ENCODE measurements at regions not wholly inside any gene's neighbourhood (a gene's known extent, or its start where the extent isn't known, plus 50 kb on each side); places are given as distances from the start of the nearest gene placed in this dataset.

- Histone ChIP-seq H3K9me3 (no peaks in the 10 kb centered on the region), H3K36me3 (no peaks in the 10 kb centered on the region), H3K4me3 (no peak overlapping the region), H3K4me1 (no peaks in the 10 kb centered on the region), H3K27ac (no peak overlapping the region), H3K27me3 (no peaks in the 10 kb centered on the region)
- no peak for TF ChIP-seq POLR2A (IDR thresholded peaks at IDR 0.05)
- TF ChIP-seq CTCF (IDR thresholded peaks at IDR 0.05), result no peak
- 72 to 90% methylated on average over 3 of the region's 3 CpGs for WGBS, 2 donors
- DNase-seq, result no peak
- intact Hi-C loops (cut with DNase I), result no loop called here
These were observed 330.9 kb upstream of the ZNF32 start for GRCh38 chr10:43979551-43979950.

GRCh38 chr10:43978936-43979335, 330.3 kb upstream of the ZNF32 start:
- Histone ChIP-seq H3K4me1 (no peaks in the 10 kb centered on the region), H3K27me3 (no peaks in the 10 kb centered on the region), H3K9me3 (no peaks in the 10 kb centered on the region), H3K36me3 (no peaks in the 10 kb centered on the region), H3K27ac (no peak overlapping the region), H3K4me3 (no peak overlapping the region)
- no peak for TF ChIP-seq CTCF (IDR thresholded peaks at IDR 0.05)
- no peak for TF ChIP-seq POLR2A (IDR thresholded peaks at IDR 0.05)
- 81 to 89% methylated on average over 9 of the region's 9 CpGs for WGBS, 2 donors
- intact Hi-C loops (cut with DNase I), result no loop called here
- DNase-seq, result no peak

- Histone ChIP-seq H3K27ac (no peak overlapping the region), H3K36me3 (no peaks in the 10 kb centered on the region), H3K9me3 (no peaks in the 10 kb centered on the region), H3K27me3 (no peaks in the 10 kb centered on the region), H3K4me1 (no peaks in the 10 kb centered on the region), H3K4me3 (no peak overlapping the region)
- 68 to 74% methylated on average over 5 of the region's 5 CpGs for WGBS, 2 donors
- intact Hi-C loops (cut with DNase I), result no loop called here
- DNase-seq, result no peak
- TF ChIP-seq POLR2A (IDR thresholded peaks at IDR 0.05) (no peak), CTCF (IDR thresholded peaks at IDR 0.05) (no peak)
These were observed 329.4 kb upstream of the ZNF32 start for GRCh38 chr10:43978091-43978490.

- WGBS, 2 donors, result 44 to 56% methylated on average over 1 of the region's 1 CpG
- TF ChIP-seq POLR2A (IDR thresholded peaks at IDR 0.05) (no peak), CTCF (IDR thresholded peaks at IDR 0.05) (no peak)
- Histone ChIP-seq H3K27me3 (no peaks in the 10 kb centered on the region), H3K27ac (no peak overlapping the region), H3K9me3 (no peaks in the 10 kb centered on the region), H3K4me3 (no peak overlapping the region), H3K4me1 (no peaks in the 10 kb centered on the region), H3K36me3 (no peaks in the 10 kb centered on the region)
- intact Hi-C loops (cut with DNase I), result no loop called here
- DNase-seq, result no peak
These were observed 327.6 kb upstream of the ZNF32 start for GRCh38 chr10:43976292-43976691.

- H3K27ac ChIP-seq, result no peak overlapping the region
- no peak for TF ChIP-seq POLR2A (IDR thresholded peaks at IDR 0.05)
- no peak for TF ChIP-seq CTCF (IDR thresholded peaks at IDR 0.05)
- intact Hi-C loops (cut with DNase I), result no loop called here
- H3K27me3 ChIP-seq, result no peaks in the 10 kb centered on the region
- no peak overlapping the region for H3K4me3 ChIP-seq
- no peaks in the 10 kb centered on the region for H3K4me1 ChIP-seq
- 55 to 63% methylated on average over 2 of the region's 3 CpGs for WGBS, 2 donors
- no peaks in the 10 kb centered on the region for H3K9me3 ChIP-seq
- no peak for DNase-seq
- no peaks in the 10 kb centered on the region for H3K36me3 ChIP-seq
These were observed 325.1 kb upstream of the ZNF32 start for GRCh38 chr10:43973801-43974200.
